ENCODE measurements at regions not wholly inside any gene's neighbourhood (a gene's known extent, or its start where the extent isn't known, plus 50 kb on each side); places are given as distances from the start of the nearest gene placed in this dataset.

DNA sequence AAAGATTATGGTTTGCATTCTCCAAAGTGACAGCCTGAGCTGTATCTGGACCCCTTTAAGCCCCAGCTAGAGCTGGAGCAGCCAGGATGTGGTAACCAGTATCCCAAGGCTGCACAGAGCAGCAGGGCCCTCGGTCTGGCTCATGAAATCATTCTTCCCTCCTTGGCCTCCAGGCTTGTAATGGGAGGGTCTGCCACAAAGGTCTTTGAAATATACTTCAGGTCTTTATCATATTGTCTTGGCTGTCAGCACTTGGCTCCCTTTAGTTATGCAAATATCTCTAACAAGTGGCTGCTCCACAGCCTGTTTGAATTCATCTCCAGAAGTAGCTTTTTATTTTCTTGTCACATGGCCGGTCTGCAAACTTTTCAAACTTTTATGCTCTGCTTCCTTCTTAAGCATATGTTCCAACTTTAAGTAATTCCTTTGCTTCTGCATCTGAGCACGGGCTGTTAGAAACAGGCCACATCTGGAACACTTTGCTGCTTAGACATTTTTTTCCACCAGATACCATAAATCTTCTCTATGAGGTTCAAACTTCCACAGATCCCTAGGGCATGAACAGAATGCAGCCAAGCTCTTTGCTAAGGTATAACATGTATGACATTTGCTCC, 663.4 kb upstream of the MIS18BP1 start:
- TF ChIP-seq, protein P1, sequence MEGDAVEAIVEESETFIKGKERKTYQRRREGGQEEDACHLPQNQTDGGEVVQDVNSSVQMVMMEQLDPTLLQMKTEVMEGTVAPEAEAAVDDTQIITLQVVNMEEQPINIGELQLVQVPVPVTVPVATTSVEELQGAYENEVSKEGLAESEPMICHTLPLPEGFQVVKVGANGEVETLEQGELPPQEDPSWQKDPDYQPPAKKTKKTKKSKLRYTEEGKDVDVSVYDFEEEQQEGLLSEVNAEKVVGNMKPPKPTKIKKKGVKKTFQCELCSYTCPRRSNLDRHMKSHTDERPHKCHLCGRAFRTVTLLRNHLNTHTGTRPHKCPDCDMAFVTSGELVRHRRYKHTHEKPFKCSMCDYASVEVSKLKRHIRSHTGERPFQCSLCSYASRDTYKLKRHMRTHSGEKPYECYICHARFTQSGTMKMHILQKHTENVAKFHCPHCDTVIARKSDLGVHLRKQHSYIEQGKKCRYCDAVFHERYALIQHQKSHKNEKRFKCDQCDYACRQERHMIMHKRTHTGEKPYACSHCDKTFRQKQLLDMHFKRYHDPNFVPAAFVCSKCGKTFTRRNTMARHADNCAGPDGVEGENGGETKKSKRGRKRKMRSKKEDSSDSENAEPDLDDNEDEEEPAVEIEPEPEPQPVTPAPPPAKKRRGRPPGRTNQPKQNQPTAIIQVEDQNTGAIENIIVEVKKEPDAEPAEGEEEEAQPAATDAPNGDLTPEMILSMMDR (conservative IDR thresholded peaks at IDR 0.05) = no peak
- TF ChIP-seq ZFX (IDR thresholded peaks at IDR 0.05) = no peak

All from C4-2B (cell line).